Mammary epithelial cell (primary cell): ENCODE measurements at regions not wholly inside any gene's neighbourhood (a gene's known extent, or its start where the extent isn't known, plus 50 kb on each side); places are given as distances from the start of the nearest gene placed in this dataset.

ENCODE experiments used
- CTCF ChIP-seq, 2 donors: IDR thresholded peaks in 1 of 2; conservative IDR thresholded peaks in 1 of 2; 2 replicates each; pipeline ENCODE4 v1.5.1; 2011 to 2012; ENCODE audit warnings: inconsistent platforms in 2 of 2, low read length in 2 of 2, mild to moderate bottlenecking in 2 of 2, control low read depth in 1 of 2, low read depth in 1 of 2; ENCODE audit not compliant: insufficient read depth in 1 of 2; ENCODE audit errors: extremely low read depth in 1 of 2
- EZH2 ChIP-seq: IDR thresholded peaks from 2 replicates; pipeline ENCODE4 v1.6.1; 2012; ENCODE audit warnings: low read length, inconsistent platforms, borderline replicate concordance

GRCh38 chr3:46098319-46098761 is 71.1 kb upstream of the XCR1 start:
- TF ChIP-seq CTCF (conservative IDR thresholded peaks at IDR 0.05 in 1 of 2, IDR thresholded peaks at IDR 0.05 in 1 of 2; ENCODE audit: extremely low read depth in 1 of 2, insufficient read depth in 1 of 2, low read depth in 1 of 2, low read length in 2 of 2) (no peak), EZH2 (no peak)
